ENCODE measurements at regions not wholly inside any gene's neighbourhood (a gene's known extent, or its start where the extent isn't known, plus 50 kb on each side); places are given as distances from the start of the nearest gene placed in this dataset.

GRCh38 chr20:11675920-11676629 lies 241.6 kb upstream of the BTBD3 start:
- TF ChIP-seq GATA1 (IDR thresholded peaks at IDR 0.05; ENCODE audit: low read depth, low read length) = no peak
- TF ChIP-seq POLR2A (IDR thresholded peaks at IDR 0.05; ENCODE audit: low read length) = no peak
- no peak for DNase-seq

- TF ChIP-seq GATA1 (IDR thresholded peaks at IDR 0.05; ENCODE audit: low read depth, low read length) = no peak
- TF ChIP-seq POLR2A (IDR thresholded peaks at IDR 0.05; ENCODE audit: low read length) = no peak
- peak; percentile 43 to 56 for DNase-seq
Observed at GRCh38 chr20:11676630-11677287, 240.9 kb upstream of the BTBD3 start.

- TF ChIP-seq POLR2A (IDR thresholded peaks at IDR 0.05; ENCODE audit: low read length) = no peak
- TF ChIP-seq GATA1 (IDR thresholded peaks at IDR 0.05; ENCODE audit: low read depth, low read length) = no peak
- no peak for DNase-seq
Observed at GRCh38 chr20:11677428-11677827, 240.3 kb upstream of the BTBD3 start.

- TF ChIP-seq POLR2A (IDR thresholded peaks at IDR 0.05; ENCODE audit: low read length) (no peak), GATA1 (IDR thresholded peaks at IDR 0.05; ENCODE audit: low read depth, low read length) (no peak)
- no peak for DNase-seq
Observed at GRCh38 chr20:11677836-11678235, 239.9 kb upstream of the BTBD3 start.

- no peak for TF ChIP-seq POLR2A (IDR thresholded peaks at IDR 0.05; ENCODE audit: low read length)
- no peak for TF ChIP-seq GATA1 (IDR thresholded peaks at IDR 0.05; ENCODE audit: low read depth, low read length)
- no peak for DNase-seq
Observed at GRCh38 chr20:11682285-11682684, 235.4 kb upstream of the BTBD3 start.

GRCh38 chr20:11686195-11686594 lies 231.5 kb upstream of the BTBD3 start:
- no peak for DNase-seq
- no peak for TF ChIP-seq POLR2A (IDR thresholded peaks at IDR 0.05; ENCODE audit: low read length)
- no peak for TF ChIP-seq GATA1 (IDR thresholded peaks at IDR 0.05; ENCODE audit: low read depth, low read length)

GRCh38 chr20:11686820-11687543 lies 230.7 kb upstream of the BTBD3 start:
- TF ChIP-seq GATA1 (IDR thresholded peaks at IDR 0.05; ENCODE audit: low read depth, low read length) (no peak), POLR2A (IDR thresholded peaks at IDR 0.05; ENCODE audit: low read length) (no peak)
- DNase-seq = no peak

- DNase-seq = no peak
- TF ChIP-seq POLR2A (IDR thresholded peaks at IDR 0.05; ENCODE audit: low read length) = no peak
- TF ChIP-seq GATA1 (IDR thresholded peaks at IDR 0.05; ENCODE audit: low read depth, low read length) = no peak
Observed at GRCh38 chr20:11687546-11688292, 230.0 kb upstream of the BTBD3 start.

GRCh38 chr20:11689262-11689661 lies 228.4 kb upstream of the BTBD3 start:
- DNase-seq = no peak
- no peak for TF ChIP-seq GATA1 (IDR thresholded peaks at IDR 0.05; ENCODE audit: low read depth, low read length)
- no peak for TF ChIP-seq POLR2A (IDR thresholded peaks at IDR 0.05; ENCODE audit: low read length)

- TF ChIP-seq GATA1 (IDR thresholded peaks at IDR 0.05; ENCODE audit: low read depth, low read length) = no peak
- no peak for TF ChIP-seq POLR2A (IDR thresholded peaks at IDR 0.05; ENCODE audit: low read length)
- no peak for DNase-seq
Observed at GRCh38 chr20:11691766-11692165, 225.9 kb upstream of the BTBD3 start.

GRCh38 chr20:11692567-11692966 lies 225.1 kb upstream of the BTBD3 start:
- DNase-seq = no peak
- TF ChIP-seq GATA1 (IDR thresholded peaks at IDR 0.05; ENCODE audit: low read depth, low read length) (no peak), POLR2A (IDR thresholded peaks at IDR 0.05; ENCODE audit: low read length) (no peak)

- DNase-seq = no peak
- TF ChIP-seq POLR2A (IDR thresholded peaks at IDR 0.05; ENCODE audit: low read length) (no peak), GATA1 (IDR thresholded peaks at IDR 0.05; ENCODE audit: low read depth, low read length) (no peak)
Observed at GRCh38 chr20:11694467-11694866, 223.2 kb upstream of the BTBD3 start.

GRCh38 chr20:11697055-11697454 lies 220.6 kb upstream of the BTBD3 start:
- no peak for DNase-seq
- TF ChIP-seq GATA1 (IDR thresholded peaks at IDR 0.05; ENCODE audit: low read depth, low read length) (no peak), POLR2A (IDR thresholded peaks at IDR 0.05; ENCODE audit: low read length) (no peak)

GRCh38 chr20:11697646-11698045 lies 220.0 kb upstream of the BTBD3 start:
- no peak for DNase-seq
- TF ChIP-seq GATA1 (IDR thresholded peaks at IDR 0.05; ENCODE audit: low read depth, low read length) = no peak
- TF ChIP-seq POLR2A (IDR thresholded peaks at IDR 0.05; ENCODE audit: low read length) = no peak
